GM21619 (cell line): ENCODE measurements at regions not wholly inside any gene's neighbourhood (a gene's known extent, or its start where the extent isn't known, plus 50 kb on each side); places are given as distances from the start of the nearest gene placed in this dataset.
"Not testable (repeated sequence)": the region's sequence is repeated elsewhere in the genome, so short reads cannot be mapped to it uniquely, and the experiment has no call there.

Source experiments
- ATAC-seq: cut with Tn5 transposase; IDR thresholded peaks from one replicate; pipeline ENCODE4 v1.9.1; 2021; ENCODE audit not compliant: unreplicated experiment

DNA sequence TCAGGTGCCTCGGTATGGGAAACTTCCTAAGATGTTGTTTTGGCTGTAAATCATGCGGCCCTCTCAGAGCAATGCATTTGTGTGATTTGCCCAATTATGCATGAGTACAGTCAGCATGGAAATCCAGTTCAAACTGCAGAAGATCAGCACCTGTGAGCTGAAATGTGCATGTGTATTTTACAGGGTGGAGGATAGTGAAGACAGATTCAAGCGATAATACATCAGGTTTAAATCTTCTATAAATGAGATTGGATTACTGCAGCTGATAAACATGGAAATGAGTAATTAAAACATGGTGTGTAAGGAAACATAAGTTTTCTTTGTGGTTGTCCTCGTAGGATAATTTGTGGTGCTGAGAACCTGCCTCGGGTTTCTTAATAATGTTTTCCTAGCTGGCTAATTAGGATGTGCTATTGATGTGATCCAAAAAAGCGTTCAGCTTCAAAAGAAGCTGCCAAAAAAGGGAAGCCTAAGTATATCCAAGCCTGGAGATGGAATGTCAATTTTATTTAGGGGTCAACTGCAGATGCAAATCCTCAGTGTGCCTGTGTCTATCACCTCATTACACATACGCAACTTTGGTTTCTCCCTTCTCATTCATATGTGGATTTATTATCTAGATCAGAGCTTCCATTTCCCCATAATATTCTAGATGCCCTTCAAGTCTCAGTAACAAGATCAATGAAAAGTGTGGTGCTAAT lies 117.1 kb upstream of the CCDC28A start:
- ATAC-seq: no peak

DNA sequence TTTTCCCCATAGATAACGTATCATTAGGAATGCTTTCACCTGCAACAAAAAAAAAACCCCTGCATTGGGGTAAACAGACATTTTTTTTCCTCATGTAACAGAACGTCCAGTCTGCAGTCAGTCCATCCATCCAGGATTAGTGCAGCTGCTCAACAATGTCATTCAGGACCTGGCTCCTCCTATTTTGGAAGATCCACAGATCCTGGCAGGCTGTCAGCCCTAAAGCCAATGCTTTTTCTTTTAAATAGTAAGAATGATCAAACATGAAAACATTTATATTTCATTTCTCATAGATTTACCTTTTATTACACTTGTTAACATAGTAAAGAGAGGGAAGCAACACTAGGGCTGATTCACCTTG lies 116.5 kb upstream of the CCDC28A start:
- no peak for ATAC-seq

DNA sequence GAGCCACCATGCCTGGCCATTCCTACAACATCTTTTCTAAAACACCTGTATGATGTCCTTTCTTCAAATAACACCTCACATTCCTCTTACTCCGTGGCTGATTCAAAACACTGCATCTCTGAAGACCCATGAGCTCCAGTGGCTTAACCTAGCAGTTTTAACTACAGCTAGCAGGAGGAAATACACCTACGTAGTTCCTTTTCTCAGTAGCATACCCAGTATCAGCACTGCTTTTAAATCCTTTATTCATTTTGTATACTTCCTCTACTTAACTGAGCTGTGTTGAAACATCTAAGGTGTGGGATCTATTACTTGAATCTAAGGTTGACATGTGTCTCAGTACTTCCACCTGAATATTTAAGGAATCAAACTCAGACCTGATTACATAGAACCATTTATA lies 113.6 kb upstream of the CCDC28A start:
- ATAC-seq: no peak

DNA sequence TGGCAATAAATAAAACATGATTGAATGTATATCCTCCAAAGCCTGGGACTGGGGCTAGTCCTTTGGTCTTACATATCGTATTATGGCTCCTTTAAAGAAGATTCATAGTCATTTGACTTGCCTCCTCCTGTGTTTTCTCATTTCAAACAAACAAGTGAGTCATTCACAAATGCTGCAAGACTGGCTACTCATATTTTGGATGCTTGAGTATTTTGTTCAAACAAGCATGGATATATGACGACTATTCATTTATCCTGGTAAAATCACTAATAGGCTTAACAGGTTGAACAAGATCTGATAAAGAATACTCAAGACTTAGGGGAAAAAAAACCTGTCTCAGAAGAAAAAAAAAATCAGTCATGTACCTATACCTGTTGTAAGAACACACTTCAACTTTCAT lies 111.1 kb upstream of the CCDC28A start:
- no peak for ATAC-seq

DNA sequence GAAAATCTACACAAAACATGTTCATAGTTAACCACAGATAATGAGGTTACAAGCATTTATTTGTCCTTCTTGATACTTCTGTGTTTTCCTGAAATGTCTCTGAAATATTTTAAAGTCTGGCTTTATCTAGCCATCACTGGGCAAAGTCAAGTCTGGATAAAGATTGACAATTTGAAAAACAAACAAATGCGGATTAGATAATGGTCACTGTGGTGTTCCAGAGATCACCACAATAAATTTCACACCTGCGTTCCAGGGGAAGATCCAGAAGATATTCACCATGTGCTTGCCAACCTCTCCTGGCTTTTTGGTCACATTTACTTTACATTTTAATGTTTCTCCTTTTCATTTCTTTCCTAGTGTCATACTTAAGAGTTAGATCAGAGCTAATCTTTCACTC lies 109.7 kb upstream of the CCDC28A start:
- ATAC-seq: no peak

DNA sequence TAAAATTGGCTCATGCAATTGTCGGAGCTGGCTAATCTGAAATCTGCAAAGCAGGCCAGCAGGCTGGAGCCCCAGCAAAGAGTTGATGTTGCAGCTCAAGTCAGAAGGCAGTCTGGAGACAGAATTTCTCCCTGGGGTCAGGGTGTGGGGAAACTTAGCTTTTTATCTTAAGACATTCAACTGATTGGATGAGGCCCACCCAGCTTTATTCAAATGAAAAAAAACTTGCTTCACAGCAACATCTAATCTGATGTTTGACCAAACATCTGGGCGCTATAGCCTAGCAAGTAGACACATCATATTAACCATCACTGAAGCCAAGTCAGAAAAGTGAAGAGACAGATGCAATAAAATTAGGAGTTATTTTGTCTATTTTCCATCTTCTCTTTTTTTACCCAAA lies 108.8 kb upstream of the CCDC28A start:
- no peak for ATAC-seq

DNA sequence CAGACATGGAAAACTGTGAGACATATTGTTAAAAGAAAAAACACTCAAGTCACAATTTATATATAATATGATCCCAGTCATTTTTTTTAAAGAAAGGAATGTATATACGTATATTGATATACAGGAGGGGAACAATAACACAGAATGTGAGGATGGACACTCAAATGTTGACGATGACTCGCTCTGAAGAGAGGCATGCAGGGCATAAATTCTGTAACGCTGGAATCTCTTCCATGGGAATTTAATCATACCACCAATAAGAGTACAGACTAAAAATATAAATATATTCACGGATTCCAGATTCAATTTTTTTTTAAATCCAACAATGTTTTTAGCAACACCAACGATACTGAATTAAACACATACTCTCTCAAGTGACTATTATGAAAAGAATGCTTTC lies 106.9 kb upstream of the CCDC28A start:
- ATAC-seq: no peak

DNA sequence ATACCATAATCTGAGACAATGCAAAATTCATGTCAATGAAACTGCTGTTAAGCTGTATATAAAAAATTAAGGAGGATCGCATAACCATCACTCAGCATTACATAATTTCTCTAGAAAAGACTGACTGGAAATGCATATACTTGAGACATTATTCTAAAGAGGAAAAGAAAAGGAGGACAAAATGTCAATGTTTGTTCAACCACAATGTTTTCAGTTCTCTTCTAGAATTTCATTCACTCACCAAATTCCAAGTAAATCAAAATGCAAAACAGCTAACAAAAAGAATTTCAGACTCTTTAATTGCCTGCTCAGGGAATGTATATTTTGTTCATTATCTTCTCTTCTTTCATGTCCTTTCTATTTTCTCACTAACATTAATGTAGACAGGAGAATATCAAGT lies 106.2 kb upstream of the CCDC28A start:
- ATAC-seq: no peak

DNA sequence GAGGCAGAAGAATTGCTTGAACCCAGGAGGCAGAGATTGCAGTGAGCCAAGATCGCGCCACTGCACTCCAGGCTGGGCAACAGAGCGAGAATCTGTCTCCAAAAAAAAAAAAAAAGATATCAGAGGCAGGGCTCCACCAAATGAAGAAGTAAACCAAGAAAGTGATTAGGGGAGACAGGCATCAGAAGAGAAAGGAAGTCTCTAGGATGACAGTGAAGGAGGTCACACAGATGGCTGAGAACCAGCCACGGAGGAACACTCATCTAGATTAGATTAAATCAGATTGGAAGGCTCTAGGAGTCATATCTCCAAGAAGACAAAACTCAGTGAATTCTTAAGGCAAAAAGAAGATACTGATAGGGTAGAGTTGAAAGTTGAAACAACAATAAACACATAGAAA lies 102.2 kb upstream of the CCDC28A start:
- ATAC-seq: no peak

DNA sequence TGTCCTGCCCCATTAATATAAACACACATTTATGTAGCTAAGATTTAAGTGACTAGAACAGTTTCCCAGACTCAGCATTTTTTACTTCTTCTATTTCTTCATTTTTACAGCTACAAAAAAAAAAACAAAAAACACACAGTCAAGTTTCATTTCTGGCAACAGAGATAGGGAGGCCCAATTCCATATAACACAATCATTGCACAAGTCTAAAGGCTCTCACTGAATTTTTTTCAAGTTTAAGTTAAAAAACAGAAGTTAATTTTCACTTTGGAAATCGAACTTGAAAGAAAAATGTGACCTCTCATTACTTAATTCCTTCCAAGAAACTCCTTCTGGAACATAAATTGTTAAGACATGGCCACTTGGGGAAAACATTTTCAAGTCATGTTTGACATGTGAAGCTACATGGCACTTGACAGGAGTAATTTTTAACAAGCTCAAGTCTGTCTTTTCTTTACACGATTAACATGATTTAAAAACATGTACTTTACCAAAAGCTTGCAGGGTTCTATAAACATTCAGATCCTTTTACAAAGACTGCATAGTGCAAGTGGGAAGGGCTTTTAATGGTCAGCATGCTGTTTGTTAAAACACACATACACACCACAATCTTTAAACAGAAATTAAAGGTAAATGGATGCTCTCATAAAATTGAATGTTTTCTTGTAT lies 100.1 kb upstream of the CCDC28A start:
- ATAC-seq: no peak

DNA sequence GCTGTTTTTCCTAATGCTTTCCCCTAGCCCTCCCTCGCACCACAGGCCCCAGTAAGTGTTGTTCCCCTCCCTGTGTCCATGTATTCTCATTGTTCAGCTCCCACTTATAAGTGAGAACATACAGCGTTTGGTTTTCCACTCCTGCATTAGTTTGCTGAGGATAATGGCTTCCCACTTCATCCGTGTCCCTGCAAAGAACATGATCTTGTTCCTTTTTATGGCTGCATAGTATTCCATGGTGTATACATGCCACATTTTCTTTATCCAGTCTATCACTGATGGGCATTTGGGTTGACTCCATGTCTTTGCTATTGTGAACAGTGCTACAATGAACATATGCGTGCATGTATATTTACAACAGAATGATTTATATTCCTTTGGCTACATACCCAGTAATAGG lies 99.1 kb upstream of the CCDC28A start:
- ATAC-seq: not testable (repeated sequence)

DNA sequence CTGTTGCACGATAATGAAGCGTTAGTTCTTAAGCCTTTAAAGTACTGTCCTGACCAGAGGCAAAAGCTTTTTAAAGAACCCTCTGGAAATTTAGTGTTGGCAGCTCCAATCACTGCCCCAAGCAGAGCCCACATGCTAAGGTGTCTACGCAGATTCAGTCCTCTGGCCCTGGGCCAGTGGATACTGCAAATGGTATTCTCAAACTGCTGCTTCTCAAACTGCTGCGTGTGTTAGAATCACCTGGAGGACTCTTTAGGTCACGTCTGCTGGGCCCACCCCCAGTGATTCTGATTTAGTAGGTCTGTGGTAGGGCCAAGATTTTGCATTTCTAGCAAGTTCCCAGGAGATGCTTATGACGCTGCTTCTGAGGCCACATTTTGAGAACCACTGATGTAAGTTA lies 96.0 kb upstream of the CCDC28A start:
- no peak for ATAC-seq

DNA sequence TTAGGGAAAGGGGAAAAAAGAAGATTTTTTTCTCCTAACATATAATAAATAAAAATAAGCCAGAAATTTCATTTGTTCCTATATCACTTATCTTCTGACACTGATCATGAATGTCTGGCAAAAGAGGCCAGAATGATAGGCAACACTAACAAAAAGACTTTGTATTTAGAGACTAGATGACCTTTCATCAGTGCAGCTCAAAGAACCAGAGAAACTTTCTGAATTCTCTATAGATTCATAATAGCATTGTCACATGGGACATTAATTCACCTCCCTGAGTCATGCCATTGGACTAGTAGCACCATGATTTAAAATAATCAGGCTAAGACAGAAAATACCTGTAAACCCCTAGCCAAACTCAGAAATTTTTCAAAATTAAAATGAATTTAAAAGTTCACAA lies 95.4 kb upstream of the CCDC28A start:
- ATAC-seq: no peak

DNA sequence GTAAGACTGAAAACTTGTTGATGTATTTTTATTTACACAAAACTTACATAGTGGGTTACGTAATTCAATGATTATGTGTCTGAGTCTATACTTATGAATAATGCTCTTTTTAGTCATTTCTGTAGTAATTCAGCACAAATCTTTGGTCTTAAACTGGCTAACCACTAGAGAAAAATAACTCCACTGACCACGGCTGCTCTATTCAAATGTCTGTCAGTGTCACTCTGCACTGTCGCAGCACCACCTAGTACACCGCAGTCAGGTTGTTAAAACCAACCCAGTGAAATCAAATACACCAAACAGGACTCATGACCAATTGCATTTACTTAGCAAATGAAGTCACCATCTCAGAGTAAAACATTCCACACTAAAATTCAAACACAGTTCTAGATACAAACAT lies 93.5 kb upstream of the CCDC28A start:
- no peak for ATAC-seq

DNA sequence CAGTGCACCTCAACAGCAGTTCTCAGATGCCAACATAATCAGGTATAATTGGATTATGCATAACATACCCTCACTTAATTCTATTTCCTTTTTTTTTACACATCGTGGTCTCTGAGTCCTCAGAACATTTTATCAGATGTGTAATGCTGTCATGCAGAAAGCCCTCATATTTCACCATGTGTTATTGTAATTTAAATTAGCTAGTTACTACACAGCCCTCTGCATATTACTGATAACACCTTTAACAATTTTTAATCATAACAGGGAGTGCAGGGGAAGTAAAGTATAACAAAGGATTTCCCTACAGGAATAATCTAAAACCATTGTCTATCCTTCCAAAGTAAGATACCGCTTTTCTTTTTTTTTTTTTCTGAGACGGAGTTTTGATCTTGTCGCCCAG lies 91.9 kb upstream of the CCDC28A start:
- ATAC-seq: no peak

DNA sequence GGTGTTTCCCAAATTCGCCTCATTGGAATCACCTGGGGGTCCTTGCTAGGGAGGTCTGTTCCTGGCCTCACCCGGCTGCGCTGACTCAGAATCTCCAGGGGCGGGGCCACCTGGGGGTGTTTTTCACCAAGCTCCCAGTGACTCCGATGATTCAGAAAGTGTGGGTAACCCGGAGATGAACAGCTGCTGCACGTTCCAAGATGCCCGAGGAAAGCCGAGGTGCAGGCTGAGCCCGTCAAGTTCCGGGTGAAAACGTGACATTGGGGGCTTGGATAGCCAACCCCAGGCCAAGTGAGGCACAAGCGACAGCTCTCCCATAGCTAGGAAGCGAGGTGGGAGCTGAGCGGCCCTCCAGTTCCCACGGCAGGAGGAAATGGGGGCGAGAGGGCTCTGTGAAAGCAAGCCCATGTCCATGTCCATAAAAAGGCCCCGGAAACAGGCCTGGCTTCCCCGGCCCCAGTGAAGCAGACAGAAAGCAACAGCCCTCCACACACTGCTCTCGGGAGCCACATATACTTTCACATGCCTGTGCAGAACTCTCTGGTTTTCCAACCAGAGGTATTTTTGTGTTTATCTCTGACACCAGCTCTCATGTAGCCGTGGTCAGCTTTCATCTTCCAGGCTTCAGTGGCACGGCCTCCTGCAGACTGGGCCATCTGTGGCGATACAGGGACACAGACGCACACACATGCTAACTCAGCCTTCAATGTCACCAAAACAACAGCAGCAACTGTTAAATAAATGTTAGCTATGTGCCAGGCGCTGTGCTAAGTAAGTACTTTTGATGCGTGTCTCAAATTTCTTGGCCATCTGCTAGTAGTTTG lies 90.7 kb upstream of the CCDC28A start:
- ATAC-seq: no peak

DNA sequence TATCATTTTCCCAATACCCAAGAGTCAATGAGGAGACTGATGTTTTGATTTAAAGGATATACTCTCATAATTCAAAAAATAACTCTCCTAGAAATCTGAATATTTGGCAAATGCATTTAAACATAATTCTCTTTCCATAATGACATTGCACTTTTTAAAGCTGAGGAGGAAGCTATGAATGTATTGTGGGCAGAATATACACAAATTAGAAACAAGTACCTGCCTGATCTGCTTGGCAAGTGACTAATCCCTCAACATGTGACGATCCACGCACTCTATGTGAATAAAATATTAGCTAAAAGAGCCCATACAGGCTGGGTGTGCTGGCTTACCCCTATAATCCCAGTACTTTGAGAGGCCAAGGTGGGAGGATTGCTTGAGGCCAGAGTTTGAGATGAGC lies 88.3 kb upstream of the CCDC28A start:
- no peak for ATAC-seq

DNA sequence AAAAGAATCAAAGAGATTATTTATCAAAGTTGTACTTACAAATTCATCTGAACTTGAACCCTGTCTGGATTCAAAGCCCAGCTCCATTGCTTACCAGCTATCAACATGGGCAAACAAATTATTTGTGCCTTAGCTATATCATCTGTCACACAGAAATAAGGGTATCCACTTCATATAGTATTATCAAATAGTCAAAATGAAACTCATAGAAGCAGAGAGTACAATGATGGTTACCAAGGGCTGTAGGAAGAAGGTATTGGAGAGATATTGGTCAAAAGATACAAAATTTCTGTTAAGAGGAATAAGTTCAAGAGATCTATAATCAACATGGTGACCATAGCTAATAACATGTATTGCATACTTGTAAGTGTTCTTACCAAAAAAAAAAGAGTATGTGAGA lies 87.8 kb upstream of the CCDC28A start:
- ATAC-seq: no peak

DNA sequence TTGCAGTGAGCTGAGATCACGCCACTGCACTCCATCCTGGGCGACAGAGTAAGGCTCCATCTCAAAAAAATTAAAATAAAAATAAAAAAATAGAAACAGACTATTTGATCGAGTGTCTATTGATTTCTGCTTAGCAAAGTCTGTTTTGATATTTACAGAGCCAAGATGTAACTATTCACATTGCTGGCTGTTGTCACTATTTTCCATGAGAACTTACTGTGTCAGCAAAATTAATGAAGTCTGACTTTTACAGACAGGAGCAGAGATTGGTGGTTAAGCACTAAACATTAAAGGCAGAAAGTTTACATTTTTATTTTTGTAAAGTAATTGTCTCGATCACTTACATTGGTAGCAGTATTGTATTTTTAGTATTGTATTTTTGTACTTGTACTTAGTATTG lies 85.0 kb upstream of the CCDC28A start:
- no peak for ATAC-seq

DNA sequence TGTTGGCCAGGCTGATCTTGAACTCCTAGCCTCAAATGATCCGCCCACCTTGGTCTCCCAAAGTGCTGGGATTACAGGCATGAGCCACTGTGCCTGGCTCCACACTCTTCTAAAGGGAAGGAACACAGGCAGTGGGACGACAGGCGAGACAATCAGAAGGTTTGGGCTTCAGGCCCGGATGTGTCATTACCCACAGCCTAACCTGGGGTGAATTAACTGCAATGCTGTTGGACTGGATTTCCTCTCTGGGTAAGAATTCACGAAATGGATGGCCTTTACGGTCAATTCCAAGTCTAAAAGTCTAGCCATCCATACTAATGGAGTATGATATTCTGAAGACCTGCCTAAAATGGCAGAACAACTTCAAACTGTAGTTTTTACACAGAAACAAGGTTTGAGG lies 83.7 kb upstream of the CCDC28A start:
- no peak for ATAC-seq

DNA sequence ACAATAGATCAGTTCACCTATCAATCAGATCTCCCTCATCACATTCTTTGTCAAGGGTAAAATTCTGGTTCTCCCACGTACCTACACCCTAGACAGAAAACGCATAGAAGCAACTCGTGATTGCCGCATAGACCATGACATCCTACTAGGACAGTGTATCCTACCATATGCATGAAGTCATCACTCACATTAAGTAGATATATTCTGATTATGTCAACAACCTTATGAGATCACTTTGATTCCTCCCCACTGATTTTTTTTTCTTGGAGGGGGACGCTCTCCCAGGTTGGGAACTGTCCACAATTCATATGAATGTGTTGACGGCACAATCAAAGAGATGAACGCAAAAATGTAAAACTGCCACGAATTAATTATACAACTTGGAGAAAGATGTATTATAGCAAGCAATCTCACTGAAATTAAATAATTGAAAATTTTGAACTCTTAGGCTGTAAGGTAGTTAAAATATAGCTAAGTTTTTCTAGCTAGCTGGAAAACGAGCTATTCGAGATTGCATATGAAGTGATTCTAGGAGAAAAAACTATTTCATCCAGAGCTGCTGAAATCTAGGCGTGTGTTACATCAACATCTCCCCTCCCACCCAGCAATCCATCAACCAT lies 82.5 kb upstream of the CCDC28A start:
- ATAC-seq: no peak

DNA sequence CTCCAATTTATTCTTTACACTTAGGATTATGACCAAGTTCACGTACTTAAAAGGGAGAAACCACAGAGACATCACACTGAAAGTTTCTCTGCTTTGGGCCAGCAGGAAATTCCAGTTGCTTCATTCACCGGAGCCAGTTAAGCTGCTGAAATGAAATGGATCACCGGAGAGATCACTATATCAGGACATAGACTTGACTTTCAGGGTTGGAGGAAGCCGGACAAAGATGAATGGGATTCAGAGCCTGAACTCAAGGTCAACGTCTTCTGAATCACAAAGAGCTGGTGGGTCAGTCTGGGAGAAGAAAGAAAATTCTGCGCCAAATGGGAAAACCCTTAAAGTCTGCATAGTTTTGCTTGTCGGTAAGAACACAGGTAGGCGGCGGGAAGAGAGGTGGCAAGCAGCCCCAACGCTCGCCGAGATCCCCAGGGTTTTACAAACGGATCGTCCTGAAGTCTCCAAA lies 81.9 kb upstream of the CCDC28A start:
- no peak for ATAC-seq
